ENCODE measurements at regions not wholly inside any gene's neighbourhood (a gene's known extent, or its start where the extent isn't known, plus 50 kb on each side); places are given as distances from the start of the nearest gene placed in this dataset.

DNA sequence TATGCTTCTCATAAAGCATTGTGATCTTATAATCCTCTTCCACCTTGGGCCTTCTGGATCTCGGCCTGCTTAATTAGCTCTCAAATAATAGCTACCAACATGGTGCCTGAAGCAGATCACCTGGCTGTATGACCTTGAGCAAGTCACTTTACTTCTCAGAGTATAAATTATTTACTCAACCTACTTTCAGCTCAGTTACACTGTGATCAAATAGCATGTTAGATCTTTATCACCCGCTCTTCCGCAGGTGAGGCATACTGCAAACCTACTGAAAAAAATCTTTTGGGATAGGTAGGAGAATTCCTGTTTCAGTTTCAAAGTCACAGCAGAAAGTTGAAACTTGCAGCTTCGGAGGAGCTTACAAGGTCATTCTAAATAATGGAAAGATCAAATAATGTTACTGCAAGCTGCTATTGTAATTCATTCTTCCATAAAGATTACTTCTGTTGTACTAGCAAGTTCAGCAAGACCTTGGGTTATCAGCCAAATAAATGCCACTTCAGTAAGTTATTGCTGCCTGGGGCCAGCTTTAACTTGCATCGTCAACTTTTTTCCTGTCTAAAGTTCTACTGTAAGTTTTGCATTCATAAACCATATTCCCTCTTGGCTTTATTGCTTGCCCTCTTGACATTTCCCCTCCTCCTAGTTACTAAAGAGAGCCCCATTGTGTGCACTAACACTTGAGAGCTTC is 268.4 kb upstream of the ATP11B start:
- Histone ChIP-seq H3K4me3 (no peak overlapping the region), H3K27ac (no peak overlapping the region), H3K4me1 (ENCODE audit: control insufficient read depth in 1 of 2, low read depth in 2 of 2) (no peaks in the 10 kb centered on the region), H3K27me3 (replicated peaks; ENCODE audit: insufficient read depth) (no peaks in the 10 kb centered on the region), H3K9me3 (no peaks in the 10 kb centered on the region), H3K36me3 (no peaks in the 10 kb centered on the region)
- no peak for DNase-seq (ENCODE audit: low spot score)
- ATAC-seq (ENCODE audit: insufficient number of reproducible peaks, low FRiP score, low read depth), result no peak
- TF ChIP-seq, protein P1, sequence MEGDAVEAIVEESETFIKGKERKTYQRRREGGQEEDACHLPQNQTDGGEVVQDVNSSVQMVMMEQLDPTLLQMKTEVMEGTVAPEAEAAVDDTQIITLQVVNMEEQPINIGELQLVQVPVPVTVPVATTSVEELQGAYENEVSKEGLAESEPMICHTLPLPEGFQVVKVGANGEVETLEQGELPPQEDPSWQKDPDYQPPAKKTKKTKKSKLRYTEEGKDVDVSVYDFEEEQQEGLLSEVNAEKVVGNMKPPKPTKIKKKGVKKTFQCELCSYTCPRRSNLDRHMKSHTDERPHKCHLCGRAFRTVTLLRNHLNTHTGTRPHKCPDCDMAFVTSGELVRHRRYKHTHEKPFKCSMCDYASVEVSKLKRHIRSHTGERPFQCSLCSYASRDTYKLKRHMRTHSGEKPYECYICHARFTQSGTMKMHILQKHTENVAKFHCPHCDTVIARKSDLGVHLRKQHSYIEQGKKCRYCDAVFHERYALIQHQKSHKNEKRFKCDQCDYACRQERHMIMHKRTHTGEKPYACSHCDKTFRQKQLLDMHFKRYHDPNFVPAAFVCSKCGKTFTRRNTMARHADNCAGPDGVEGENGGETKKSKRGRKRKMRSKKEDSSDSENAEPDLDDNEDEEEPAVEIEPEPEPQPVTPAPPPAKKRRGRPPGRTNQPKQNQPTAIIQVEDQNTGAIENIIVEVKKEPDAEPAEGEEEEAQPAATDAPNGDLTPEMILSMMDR (IDR thresholded peaks at IDR 0.05), result no peak

DNA sequence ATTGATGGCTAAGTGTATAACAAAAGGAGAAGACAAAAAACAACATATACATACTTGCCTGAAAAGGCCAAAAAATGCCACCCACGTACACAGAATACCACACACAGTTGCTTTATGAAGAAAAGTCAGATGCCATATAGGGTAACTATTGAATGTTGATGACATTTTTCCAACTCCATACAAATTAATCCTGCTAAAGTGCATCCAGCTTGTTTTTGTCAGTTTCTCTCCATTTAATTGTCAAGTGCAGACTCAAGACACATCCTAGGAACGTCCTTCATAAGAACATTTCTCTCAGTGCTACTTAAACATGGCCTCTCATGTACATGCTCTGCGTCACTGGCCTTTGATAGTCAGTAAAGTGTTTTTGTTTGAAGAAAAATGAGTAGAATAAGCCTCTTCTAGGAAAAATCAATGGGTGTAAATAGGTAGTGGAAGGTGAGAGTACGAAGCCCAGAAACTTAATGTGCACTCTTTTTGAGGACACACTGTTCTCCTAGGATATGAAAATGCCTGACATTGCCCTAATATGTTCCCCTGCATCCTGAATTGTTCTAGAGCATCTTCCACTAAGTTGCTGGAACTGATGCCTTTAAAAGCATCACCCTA is 267.4 kb upstream of the ATP11B start:
- ATAC-seq (ENCODE audit: insufficient number of reproducible peaks, low FRiP score, low read depth), result no peak
- Histone ChIP-seq H3K27ac (no peak overlapping the region), H3K4me3 (no peak overlapping the region), H3K9me3 (no peaks in the 10 kb centered on the region), H3K4me1 (ENCODE audit: control insufficient read depth in 1 of 2, low read depth in 2 of 2) (no peaks in the 10 kb centered on the region), H3K36me3 (no peaks in the 10 kb centered on the region), H3K27me3 (replicated peaks; ENCODE audit: insufficient read depth) (no peaks in the 10 kb centered on the region)
- no peak for DNase-seq (ENCODE audit: low spot score)
- TF ChIP-seq, protein P1 (IDR thresholded peaks at IDR 0.05), result no peak

DNA sequence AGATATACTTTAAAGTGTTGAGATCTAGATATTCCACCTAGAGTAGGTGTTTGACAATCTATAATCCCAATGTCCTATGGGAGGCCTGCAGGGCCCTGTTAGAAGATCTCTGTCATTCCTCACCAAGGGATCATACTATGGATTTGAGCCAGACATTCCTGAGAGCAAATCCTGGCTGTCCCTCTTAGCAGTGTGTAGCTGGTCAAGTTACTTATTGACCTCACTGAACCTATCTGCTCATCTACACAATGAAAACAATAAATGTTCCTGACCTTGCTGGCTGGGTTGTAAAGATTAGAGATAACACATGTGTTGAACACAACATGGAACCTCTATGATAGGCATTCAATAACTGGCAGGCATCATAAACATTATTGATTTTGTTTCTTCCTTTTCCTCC is 265.6 kb upstream of the ATP11B start:
- TF ChIP-seq, protein P1 (IDR thresholded peaks at IDR 0.05), result no peak

DNA sequence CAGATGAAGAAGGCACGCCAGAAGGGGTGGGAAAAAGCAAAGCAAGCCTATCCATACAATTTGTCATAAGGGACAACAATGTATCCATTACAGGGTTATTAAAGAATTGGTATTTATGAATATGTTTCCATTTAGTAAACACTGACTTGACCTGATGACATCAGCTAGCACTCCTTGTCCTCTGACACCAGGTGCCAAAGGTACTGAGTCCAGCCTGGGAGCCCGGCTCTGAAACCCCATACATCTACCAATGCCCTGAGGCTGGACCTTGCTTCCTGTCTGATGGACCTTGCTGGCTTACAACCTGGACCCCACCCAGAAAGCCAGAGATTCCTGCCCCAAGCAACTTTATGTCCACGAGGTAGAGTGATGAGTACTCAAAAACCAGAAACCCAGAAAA is 263.0 kb upstream of the ATP11B start:
- no peak for DNase-seq (ENCODE audit: low spot score)
- Histone ChIP-seq H3K9me3 (no peaks in the 10 kb centered on the region), H3K27ac (no peak overlapping the region), H3K36me3 (no peaks in the 10 kb centered on the region), H3K27me3 (replicated peaks; ENCODE audit: insufficient read depth) (no peaks in the 10 kb centered on the region), H3K4me3 (no peak overlapping the region), H3K4me1 (ENCODE audit: control insufficient read depth in 1 of 2, low read depth in 2 of 2) (no peaks in the 10 kb centered on the region)
- TF ChIP-seq, protein P1 (IDR thresholded peaks at IDR 0.05), result no peak
- no peak for ATAC-seq (ENCODE audit: insufficient number of reproducible peaks, low FRiP score, low read depth)

More for the DNA sequence above, 265.6 kb upstream of the ATP11B start:
- Histone ChIP-seq H3K27me3 (replicated peaks; ENCODE audit: insufficient read depth) (no peaks in the 10 kb centered on the region), H3K9me3 (no peaks in the 10 kb centered on the region), H3K4me1 (ENCODE audit: control insufficient read depth in 1 of 2, low read depth in 2 of 2) (no peaks in the 10 kb centered on the region), H3K4me3 (no peak overlapping the region), H3K27ac (no peak overlapping the region), H3K36me3 (no peaks in the 10 kb centered on the region)
- DNase-seq (ENCODE audit: low spot score) (no peak), ATAC-seq (ENCODE audit: insufficient number of reproducible peaks, low FRiP score, low read depth) (no peak)

DNA sequence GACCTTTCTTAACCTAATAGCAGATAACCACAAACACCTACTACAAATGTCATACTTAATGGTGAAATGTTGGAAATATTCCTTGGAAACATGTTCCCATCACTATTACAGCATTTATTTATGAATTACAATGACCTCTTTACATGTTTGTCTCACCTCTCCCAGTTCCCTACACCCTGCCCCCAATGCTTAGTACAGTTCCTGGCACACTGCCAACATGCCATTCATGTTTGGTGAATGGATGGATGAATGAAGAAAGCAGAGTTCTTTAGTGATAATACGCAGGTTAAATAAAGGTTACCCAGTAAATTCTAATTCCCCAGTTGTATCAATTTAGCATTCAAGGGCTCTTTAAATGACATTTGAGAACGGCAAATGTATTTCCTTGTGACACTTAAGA is 259.9 kb upstream of the ATP11B start:
- Histone ChIP-seq H3K4me3 (no peak overlapping the region), H3K27ac (no peak overlapping the region), H3K9me3 (no peaks in the 10 kb centered on the region), H3K36me3 (no peaks in the 10 kb centered on the region), H3K4me1 (ENCODE audit: control insufficient read depth in 1 of 2, low read depth in 2 of 2) (no peaks in the 10 kb centered on the region), H3K27me3 (replicated peaks; ENCODE audit: insufficient read depth) (no peaks in the 10 kb centered on the region)
- TF ChIP-seq, protein P1 (IDR thresholded peaks at IDR 0.05), result no peak
- DNase-seq (ENCODE audit: low spot score) (no peak), ATAC-seq (ENCODE audit: insufficient number of reproducible peaks, low FRiP score, low read depth) (no peak)
